Tibial nerve (tissue), 3 donors: ENCODE measurements at regions not wholly inside any gene's neighbourhood (a gene's known extent, or its start where the extent isn't known, plus 50 kb on each side); places are given as distances from the start of the nearest gene placed in this dataset.

Source experiments
- CTCF ChIP-seq, 5 experiments: fragments of 200-600 bp in 3 of 5; fragments of 450-650 bp in 2 of 5; sonication (generic) in 3 of 5; IDR thresholded peaks; one replicate each; pipeline ENCODE4 v1.5.1; 2016 to 2019; ENCODE audit warnings: antibody characterized with exemption in 5 of 5, mild to moderate bottlenecking in 3 of 5, moderate library complexity in 2 of 5
- POLR2A ChIP-seq, 2 donors: fragments of 450-650 bp; IDR thresholded peaks; one replicate each; pipeline ENCODE4 v1.6.1; 2017; ENCODE audit warnings: antibody characterized with exemption in 2 of 2, mild to moderate bottlenecking in 2 of 2, moderate library complexity in 2 of 2

- no peak for TF ChIP-seq POLR2A (IDR thresholded peaks at IDR 0.05)
- TF ChIP-seq CTCF (IDR thresholded peaks at IDR 0.05): no peak
These were observed 1047.4 kb upstream of the C9orf72 start for GRCh38 chr9:28620661-28621060.
